GM12878 (cell line): ENCODE measurements at regions not wholly inside any gene's neighbourhood (a gene's known extent, or its start where the extent isn't known, plus 50 kb on each side); places are given as distances from the start of the nearest gene placed in this dataset.

Experiments used
- ATAC-seq: fragments of 200-7000 bp; cut with Tn5 transposase; 3 replicates; pipeline ENCODE4 v1.9.1; 2020; ENCODE audit warnings: mild to moderate bottlenecking, moderate library complexity
- BruUV-seq: library from RNA; stranded (reverse); fragments of 400-500 nt; replicated peaks from 2 replicates; lab custom pipeline; 2021; lab: Mats Ljungman, UMichigan
- CTCF ChIA-PET: fragments of 300-600 bp; sonication (Branson Sonifier 250); formaldehyde crosslinking; extraction: SDS; loops from one replicate; lab custom pipeline; 2021; ENCODE audit warnings: inconsistent platforms; lab: Yijun Ruan, JAX
- POLR2A ChIA-PET: fragments of 350-600 bp; formaldehyde crosslinking; extraction: SDS; loops from one replicate; lab custom pipeline; 2021; ENCODE audit warnings: inconsistent platforms; lab: Charles Lee
- RAD21 ChIA-PET: fragments of 300-600 bp; sonication (Branson Sonifier 250); formaldehyde crosslinking; loops from one replicate; lab custom pipeline; 2023; ENCODE audit warnings: antibody characterized with exemption; ENCODE audit not compliant: unreplicated experiment; lab: Charles Lee
- SMC1A ChIA-PET: fragments of 300-600 bp; sonication (Branson Sonifier 250); formaldehyde crosslinking; loops from one replicate; lab custom pipeline; 2023; ENCODE audit not compliant: unreplicated experiment, uncharacterized antibody; lab: Charles Lee
- DNase-seq: peaks from one replicate; pipeline ENCODE4 v3.0.0-alpha.2; 2011; ENCODE audit warnings: low read depth, low spot score
- FAIRE-seq: peaks from 3 replicates; lab custom pipeline; 2011; peaks lifted over from hg19 to GRCh38; lab: Jason Lieb, UNC
- H2AFZ ChIP-seq: 2 replicates; pipeline ENCODE4 v1.6.0; 2011; ENCODE audit warnings: low read depth, low read length, control low read depth; ENCODE audit not compliant: control insufficient read depth
- H3K27ac ChIP-seq: 2 replicates; pipeline ENCODE4 v1.5.1; 2011; ENCODE audit warnings: control low read depth; ENCODE audit not compliant: control insufficient read depth, insufficient read depth
- H3K27me3 ChIP-seq, 2 experiments: replicated peaks in 1 of 2; 2 replicates each; pipeline versions ENCODE4 v1.6.0 to v1.6.1; 2011; ENCODE audit warnings: low read length in 1 of 2; ENCODE audit not compliant: control insufficient read depth in 2 of 2, insufficient read depth in 2 of 2
- H3K36me3 ChIP-seq, 2 experiments: 2 replicates each; pipeline ENCODE4 v1.5.1; 2011; ENCODE audit warnings: low read length in 1 of 2; ENCODE audit not compliant: control insufficient read depth in 2 of 2, insufficient read depth in 2 of 2
- H3K4me1 ChIP-seq: 2 replicates; pipeline ENCODE4 v1.6.1; 2011; ENCODE audit warnings: mild to moderate bottlenecking, low read length, moderate library complexity, mixed read lengths; ENCODE audit not compliant: control insufficient read depth, insufficient read depth
- H3K4me2 ChIP-seq: 2 replicates; pipeline ENCODE4 v1.6.0; 2011; ENCODE audit warnings: control low read depth; ENCODE audit not compliant: control insufficient read depth, insufficient read depth
- H3K4me3 ChIP-seq: fragments of 200-600 bp; sonication (generic); 2 replicates; pipeline ENCODE4 v1.5.1; 2016
- H3K79me2 ChIP-seq: 2 replicates; pipeline ENCODE4 v1.6.0; 2011; ENCODE audit warnings: low read length; ENCODE audit not compliant: control insufficient read depth, insufficient read depth
- H3K9ac ChIP-seq: 2 replicates; pipeline ENCODE4 v1.8.0; 2011; ENCODE audit warnings: low read length, control low read depth, mixed read lengths; ENCODE audit not compliant: control insufficient read depth, insufficient read depth
- H3K9me3 ChIP-seq: replicated peaks from 3 replicates; pipeline ENCODE4 v1.5.1; 2011; ENCODE audit warnings: mild to moderate bottlenecking, low read length; ENCODE audit not compliant: control insufficient read depth, insufficient read depth
- H4K20me1 ChIP-seq: 2 replicates; pipeline ENCODE4 v1.6.0; 2011; ENCODE audit not compliant: control insufficient read depth, insufficient read depth
- E2F4 ChIP-seq: IDR thresholded peaks from 2 replicates; pipeline ENCODE4 v1.6.1; 2012; ENCODE audit warnings: low read depth, low read length, improper control_type of control experiment
- EP300 ChIP-seq, 2 experiments: fragments of 150-350 bp in 1 of 2; IDR thresholded peaks; 2 replicates each; pipeline ENCODE4 v1.6.1; 2011 to 2012; ENCODE audit warnings: low read depth in 2 of 2, low read length in 2 of 2, borderline replicate concordance in 1 of 2, improper control_type of control experiment in 1 of 2, inconsistent platforms in 1 of 2; ENCODE audit not compliant: control insufficient read depth in 1 of 2
- HDAC6 ChIP-seq: fragments of 200-600 bp; sonication (generic); IDR thresholded peaks from one replicate; pipeline ENCODE4 v1.8.0; 2017; ENCODE audit warnings: antibody characterized with exemption; ENCODE audit not compliant: unreplicated experiment
- IRF4 ChIP-seq: IDR thresholded peaks from 2 replicates; pipeline ENCODE4 v1.6.1; 2011; ENCODE audit warnings: low read depth, low read length
- KLF5 ChIP-seq: fragments of 450-650 bp; IDR thresholded peaks from 2 replicates; pipeline ENCODE4 v1.6.1; 2014; ENCODE audit warnings: mild to moderate bottlenecking; ENCODE audit not compliant: partially characterized antibody
- MYB ChIP-seq: fragments of 150-350 bp; IDR thresholded peaks from 2 replicates; pipeline ENCODE4 v1.6.1; 2014; ENCODE audit warnings: mild to moderate bottlenecking, low read depth, low read length, borderline replicate concordance
- NKRF ChIP-seq: fragments of 450-650 bp; conservative IDR thresholded peaks from 2 replicates; pipeline ENCODE4 v1.6.1; 2017; ENCODE audit warnings: mild to moderate bottlenecking, moderate library complexity
- PKNOX1 ChIP-seq: fragments of 450-650 bp; IDR thresholded peaks from 2 replicates; pipeline ENCODE4 v1.6.1; 2016; ENCODE audit warnings: mild to moderate bottlenecking
- TCF7 ChIP-seq: IDR thresholded peaks from 2 replicates; pipeline ENCODE4 v1.6.1; 2014; ENCODE audit warnings: antibody characterized with exemption, borderline replicate concordance
- ZBED1 ChIP-seq: IDR thresholded peaks from 2 replicates; pipeline ENCODE4 v1.6.1; 2016; ENCODE audit warnings: borderline replicate concordance
- ZNF217 ChIP-seq: fragments of 450-650 bp; IDR thresholded peaks from 2 replicates; pipeline ENCODE4 v1.6.1; 2017; ENCODE audit warnings: antibody characterized with exemption, mild to moderate bottlenecking
- ZNF274 ChIP-seq: IDR thresholded peaks from one replicate; pipeline ENCODE4 v1.8.0; 2011; ENCODE audit not compliant: insufficient read length, insufficient read depth
- in situ Hi-C: fragments of 300-500 bp; cut with MboI; formaldehyde crosslinking; loops from 9 replicates; pipeline ENCODE4 v1.14.3; 2018; ENCODE audit warnings: mixed read lengths
- intact Hi-C: fragments of 100-400 bp; cut with micrococcal nuclease; formaldehyde crosslinking; loops from one replicate; pipeline ENCODE4 v1.14.2; 2022; ENCODE audit not compliant: unreplicated experiment

- BruUV-seq: no TSS peak
- no peak overlapping the region for H3K27ac ChIP-seq
- SMC1A ChIA-PET: no interaction called here
Observed at GRCh38 chr16:51705142-51705541, 554.1 kb upstream of the SALL1 start.

More at GRCh38 chr16:51705142-51705541, 554.1 kb upstream of the SALL1 start:
- intact Hi-C loops: no loop called here
- Histone ChIP-seq H3K4me1 (no peaks in the 10 kb centered on the region), H2AFZ (no peak overlapping the region)
- no peak for DNase-seq
- ChIA-PET CTCF (interaction anchor here (0.6 kb wide), 1 partner anchor 853 kb away, joined by 3 read pairs; no protein-coding TSS in a partner anchor), POLR2A (no interaction called here)
- TF ChIP-seq E2F4 (no peak), EP300 (IDR thresholded peaks at IDR 0.05; ENCODE audit: borderline replicate concordance in 1 of 2, control insufficient read depth in 1 of 2, low read depth in 2 of 2, low read length in 2 of 2) (no peak), PKNOX1 (no peak), ZNF217 (no peak), KLF5 (no peak), ZNF274 (no peak), HDAC6 (no peak), ZBED1 (no peak), MYB (no peak), TCF7 (no peak), NKRF (no peak), IRF4 (no peak)
- TF ChIP-seq, all 136 proteins: peak for 0
- H3K4me3 ChIP-seq: no peak overlapping the region
- no peaks in the 10 kb centered on the region for H3K36me3 ChIP-seq
- H3K27me3 ChIP-seq: no peaks in the 10 kb centered on the region
- H4K20me1 ChIP-seq: no peaks in the 10 kb centered on the region
- H3K9ac ChIP-seq: no peak overlapping the region
- no peaks in the 10 kb centered on the region for H3K9me3 ChIP-seq
- RAD21 ChIA-PET: no interaction called here
- no peak for FAIRE-seq
- no peak overlapping the region for H3K4me2 ChIP-seq
- no peak for ATAC-seq
- H3K79me2 ChIP-seq: no peaks in the 10 kb centered on the region
- in situ Hi-C loops: no loop called here
